Endodermal cell (in vitro differentiated cells): ENCODE measurements at regions not wholly inside any gene's neighbourhood (a gene's known extent, or its start where the extent isn't known, plus 50 kb on each side); places are given as distances from the start of the nearest gene placed in this dataset.

Source experiments
- DNase-seq: peaks from one replicate; pipeline ENCODE4 v3.0.0-alpha.2; 2017
- H3K27ac ChIP-seq: 2 replicates; pipeline ENCODE4 v1.5.1; 2013; ENCODE audit warnings: mild to moderate bottlenecking, low read depth, low read length, moderate library complexity
- H3K27me3 ChIP-seq: 2 replicates; pipeline ENCODE4 v1.6.1; 2013; ENCODE audit warnings: mild to moderate bottlenecking, low read length, moderate library complexity; ENCODE audit not compliant: insufficient read depth, control insufficient read depth, poor library complexity, severe bottlenecking
- H3K36me3 ChIP-seq: 2 replicates; pipeline ENCODE4 v1.7.0; 2013; ENCODE audit warnings: mild to moderate bottlenecking, low read length, moderate library complexity; ENCODE audit not compliant: control insufficient read depth, insufficient read depth
- H3K4me1 ChIP-seq: one replicate; pipeline ENCODE4 v1.7.0; 2013; ENCODE audit warnings: low read length; ENCODE audit not compliant: control insufficient read depth, insufficient read depth
- H3K4me3 ChIP-seq: 2 replicates; pipeline ENCODE4 v1.5.1; 2013; ENCODE audit warnings: mild to moderate bottlenecking, low read length, moderate library complexity
- H3K9ac ChIP-seq: 2 replicates; pipeline ENCODE4 v1.6.1; 2013; ENCODE audit warnings: mild to moderate bottlenecking, low read length, moderate library complexity; ENCODE audit not compliant: poor library complexity, severe bottlenecking; ENCODE audit errors: extremely low read depth
- H3K9me3 ChIP-seq: 2 replicates; pipeline ENCODE4 v1.6.1; 2013; ENCODE audit warnings: mild to moderate bottlenecking, low read length, moderate library complexity; ENCODE audit not compliant: control insufficient read depth
- H3K27ac Mint-ChIP-seq: 2 replicates; pipeline ENCODE4 v1.8.0; 2020; ENCODE audit warnings: mixed read lengths
- H3K27me3 Mint-ChIP-seq: 2 replicates; pipeline ENCODE4 v1.8.0; 2021; ENCODE audit warnings: mild to moderate bottlenecking, mixed read lengths; ENCODE audit not compliant: insufficient read depth
- H3K36me3 Mint-ChIP-seq: 2 replicates; pipeline ENCODE4 v1.8.0; 2020; ENCODE audit warnings: low read depth, mixed read lengths
- H3K4me1 Mint-ChIP-seq: 2 replicates; pipeline ENCODE4 v1.8.0; 2020; ENCODE audit warnings: mixed read lengths
- H3K4me3 Mint-ChIP-seq: 2 replicates; pipeline ENCODE4 v1.8.0; 2020; ENCODE audit warnings: mild to moderate bottlenecking, moderate library complexity, mixed read lengths
- H3K9me3 Mint-ChIP-seq: 2 replicates; pipeline ENCODE4 v1.8.0; 2020; ENCODE audit warnings: mild to moderate bottlenecking, mixed read lengths
- CTCF ChIP-seq: fragments of 200-600 bp; sonication (generic); conservative IDR thresholded peaks from 2 replicates; pipeline ENCODE4 v1.5.0; 2021; ENCODE audit warnings: antibody characterized with exemption, mild to moderate bottlenecking
- WGBS, 2 experiments: methylation state at CpG; one replicate each; pipeline versions ENCODE4 v1.1.5 to v1.1.7; 2013; ENCODE audit warnings: missing lambda C conversion rate in 2 of 2, mixed read lengths in 1 of 2; ENCODE audit not compliant: insufficient coverage in 1 of 2, insufficient read length in 1 of 2; 5-methylcytosine and 5-hydroxymethylcytosine counted together

GRCh38 chr3:28088811-28089526 is 152.4 kb upstream of the CMC1 start:
- Mint-ChIP-seq H3K27ac (no peak overlapping the region), H3K4me1 (no peaks in the 10 kb centered on the region), H3K27me3 (no peaks in the 10 kb centered on the region), H3K36me3 (peaks cover 3% of the 10 kb centered on the region), H3K9me3 (peaks cover 22% of the 10 kb centered on the region), H3K4me3 (no peak overlapping the region)
- H3K9ac ChIP-seq: no peak overlapping the region
- H3K9me3 ChIP-seq: peaks cover 11% of the 10 kb centered on the region
- H3K27ac ChIP-seq: no peak overlapping the region
- DNase-seq: no peak
- no peaks in the 10 kb centered on the region for H3K36me3 ChIP-seq
- no peak for TF ChIP-seq CTCF
- H3K27me3 ChIP-seq: no peaks in the 10 kb centered on the region
- H3K4me1 ChIP-seq: no peaks in the 10 kb centered on the region
- 89 to 100% methylated on average over 4 to 6 of the region's 7 CpGs for WGBS, 2 experiments
- H3K4me3 ChIP-seq: no peak overlapping the region

GRCh38 chr3:28089527-28089897 is 151.9 kb upstream of the CMC1 start:
- Histone ChIP-seq H3K9ac (no peak overlapping the region), H3K36me3 (no peaks in the 10 kb centered on the region), H3K9me3 (peaks cover 16% of the 10 kb centered on the region), H3K4me1 (no peaks in the 10 kb centered on the region), H3K27ac (no peak overlapping the region), H3K4me3 (no peak overlapping the region), H3K27me3 (no peaks in the 10 kb centered on the region)
- Mint-ChIP-seq H3K27ac (no peak overlapping the region), H3K27me3 (no peaks in the 10 kb centered on the region), H3K36me3 (peaks cover 6% of the 10 kb centered on the region), H3K4me1 (no peaks in the 10 kb centered on the region), H3K9me3 (peaks cover 26% of the 10 kb centered on the region), H3K4me3 (no peak overlapping the region)
- DNase-seq: no peak
- WGBS, 2 experiments: 100% methylated on average over 1 of the region's 2 CpGs; no CpG with 5 or more reads in 1 of the 2 experiments
- no peak for TF ChIP-seq CTCF

- Histone ChIP-seq H3K27me3 (no peaks in the 10 kb centered on the region), H3K9ac (no peak overlapping the region), H3K9me3 (peaks cover 31% of the 10 kb centered on the region), H3K4me1 (no peaks in the 10 kb centered on the region), H3K27ac (no peak overlapping the region), H3K4me3 (no peak overlapping the region), H3K36me3 (no peaks in the 10 kb centered on the region)
- no peak for TF ChIP-seq CTCF
- no peaks in the 10 kb centered on the region for H3K4me1 Mint-ChIP-seq
- H3K4me3 Mint-ChIP-seq: no peak overlapping the region
- no peak for DNase-seq
- H3K27ac Mint-ChIP-seq: no peak overlapping the region
- WGBS, 2 experiments: 87% methylated on average over 2 of the region's 2 CpGs; no CpG with 5 or more reads in 1 of the 2 experiments
- no peaks in the 10 kb centered on the region for H3K27me3 Mint-ChIP-seq
- H3K9me3 Mint-ChIP-seq: peaks cover 33% of the 10 kb centered on the region
- peaks cover 5% of the 10 kb centered on the region for H3K36me3 Mint-ChIP-seq
Observed at GRCh38 chr3:28099296-28099695, 142.1 kb upstream of the CMC1 start.
